IMR-90 (cell line): ENCODE measurements at regions not wholly inside any gene's neighbourhood (a gene's known extent, or its start where the extent isn't known, plus 50 kb on each side); places are given as distances from the start of the nearest gene placed in this dataset.

Experiments
- CEBPB ChIP-seq: IDR thresholded peaks from 2 replicates; pipeline ENCODE4 v1.6.1; 2012; ENCODE audit warnings: low read depth, low read length, improper control_type of control experiment
- MXI1 ChIP-seq: IDR thresholded peaks from 2 replicates; pipeline ENCODE4 v1.6.1; 2012; ENCODE audit warnings: low read depth, mild to moderate bottlenecking, low read length, moderate library complexity, borderline replicate concordance
- POLR2A ChIP-seq: IDR thresholded peaks from 2 replicates; pipeline ENCODE4 v1.6.1; 2012; ENCODE audit warnings: mild to moderate bottlenecking, low read depth, low read length
- TF ChIP-seq, protein P1 (sequence below): conservative IDR thresholded peaks from 2 replicates; pipeline ENCODE4 v1.5.1; 2012; ENCODE audit warnings: mild to moderate bottlenecking, low read depth, low read length, improper control_type of control experiment

DNA sequence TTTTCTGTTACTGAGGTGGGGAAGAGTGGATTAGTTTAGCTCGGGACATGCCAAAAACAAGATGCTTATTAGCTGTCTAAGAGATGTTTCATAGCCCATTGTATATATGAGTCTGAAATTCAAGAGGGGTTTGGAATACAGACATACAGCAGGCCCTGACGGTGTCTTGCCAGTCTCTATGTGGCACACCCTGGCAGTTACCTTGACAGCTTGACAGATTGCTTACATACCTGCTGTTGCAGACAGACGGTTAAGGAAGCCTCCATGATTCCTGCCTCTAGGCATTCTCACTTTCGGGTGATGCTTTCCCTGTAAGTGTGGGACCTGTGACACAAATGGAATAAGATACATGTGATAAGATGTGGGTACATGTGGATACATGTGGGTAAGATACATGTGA lies 95.0 kb downstream of the QRSL1 start:
- TF ChIP-seq, protein P1, sequence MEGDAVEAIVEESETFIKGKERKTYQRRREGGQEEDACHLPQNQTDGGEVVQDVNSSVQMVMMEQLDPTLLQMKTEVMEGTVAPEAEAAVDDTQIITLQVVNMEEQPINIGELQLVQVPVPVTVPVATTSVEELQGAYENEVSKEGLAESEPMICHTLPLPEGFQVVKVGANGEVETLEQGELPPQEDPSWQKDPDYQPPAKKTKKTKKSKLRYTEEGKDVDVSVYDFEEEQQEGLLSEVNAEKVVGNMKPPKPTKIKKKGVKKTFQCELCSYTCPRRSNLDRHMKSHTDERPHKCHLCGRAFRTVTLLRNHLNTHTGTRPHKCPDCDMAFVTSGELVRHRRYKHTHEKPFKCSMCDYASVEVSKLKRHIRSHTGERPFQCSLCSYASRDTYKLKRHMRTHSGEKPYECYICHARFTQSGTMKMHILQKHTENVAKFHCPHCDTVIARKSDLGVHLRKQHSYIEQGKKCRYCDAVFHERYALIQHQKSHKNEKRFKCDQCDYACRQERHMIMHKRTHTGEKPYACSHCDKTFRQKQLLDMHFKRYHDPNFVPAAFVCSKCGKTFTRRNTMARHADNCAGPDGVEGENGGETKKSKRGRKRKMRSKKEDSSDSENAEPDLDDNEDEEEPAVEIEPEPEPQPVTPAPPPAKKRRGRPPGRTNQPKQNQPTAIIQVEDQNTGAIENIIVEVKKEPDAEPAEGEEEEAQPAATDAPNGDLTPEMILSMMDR, result no peak
- TF ChIP-seq POLR2A (no peak), CEBPB (no peak), MXI1 (no peak)
